ENCODE measurements at regions not wholly inside any gene's neighbourhood (a gene's known extent, or its start where the extent isn't known, plus 50 kb on each side); places are given as distances from the start of the nearest gene placed in this dataset.

DNA sequence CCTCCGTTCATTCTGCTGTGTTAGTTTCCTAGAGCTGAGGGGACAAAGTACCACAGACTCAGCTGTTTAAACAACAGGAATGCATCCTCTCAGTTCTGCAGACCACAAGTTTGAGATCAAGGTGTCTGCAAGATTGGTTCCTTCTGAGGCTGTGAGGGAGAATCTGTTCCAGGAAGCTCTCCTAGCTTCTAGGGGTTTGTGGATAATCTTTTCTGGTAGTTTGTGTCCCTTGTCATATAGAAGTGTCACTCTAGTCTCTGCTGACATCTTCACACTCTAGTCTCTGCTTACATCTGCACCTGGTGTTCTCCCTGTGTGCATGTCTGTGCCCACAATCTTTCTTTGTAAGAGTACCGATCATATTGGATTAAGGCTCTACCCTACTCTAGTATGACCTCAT, 581.8 kb downstream of the RNF144A start:
- no peaks in the 10 kb centered on the region for H3K4me1 Mint-ChIP-seq
- no peak overlapping the region for H3K27ac Mint-ChIP-seq
- H3K27me3 Mint-ChIP-seq: no peaks in the 10 kb centered on the region
- POLR2A ChIA-PET: no interaction called here
- CTCF ChIA-PET: no interaction called here
- intact Hi-C loops (cut with micrococcal nuclease): no loop called here
- H3K36me3 Mint-ChIP-seq (ENCODE audit: low read depth): no peaks in the 10 kb centered on the region
- ATAC-seq (ENCODE audit: low read depth) (no peak), DNase-seq (no peak)
- TF ChIP-seq, protein P1, sequence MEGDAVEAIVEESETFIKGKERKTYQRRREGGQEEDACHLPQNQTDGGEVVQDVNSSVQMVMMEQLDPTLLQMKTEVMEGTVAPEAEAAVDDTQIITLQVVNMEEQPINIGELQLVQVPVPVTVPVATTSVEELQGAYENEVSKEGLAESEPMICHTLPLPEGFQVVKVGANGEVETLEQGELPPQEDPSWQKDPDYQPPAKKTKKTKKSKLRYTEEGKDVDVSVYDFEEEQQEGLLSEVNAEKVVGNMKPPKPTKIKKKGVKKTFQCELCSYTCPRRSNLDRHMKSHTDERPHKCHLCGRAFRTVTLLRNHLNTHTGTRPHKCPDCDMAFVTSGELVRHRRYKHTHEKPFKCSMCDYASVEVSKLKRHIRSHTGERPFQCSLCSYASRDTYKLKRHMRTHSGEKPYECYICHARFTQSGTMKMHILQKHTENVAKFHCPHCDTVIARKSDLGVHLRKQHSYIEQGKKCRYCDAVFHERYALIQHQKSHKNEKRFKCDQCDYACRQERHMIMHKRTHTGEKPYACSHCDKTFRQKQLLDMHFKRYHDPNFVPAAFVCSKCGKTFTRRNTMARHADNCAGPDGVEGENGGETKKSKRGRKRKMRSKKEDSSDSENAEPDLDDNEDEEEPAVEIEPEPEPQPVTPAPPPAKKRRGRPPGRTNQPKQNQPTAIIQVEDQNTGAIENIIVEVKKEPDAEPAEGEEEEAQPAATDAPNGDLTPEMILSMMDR (IDR thresholded peaks at IDR 0.05): no peak
- H3K9me3 Mint-ChIP-seq: peaks cover 2% of the 10 kb centered on the region
- H3K4me3 Mint-ChIP-seq: no peak overlapping the region

DNA sequence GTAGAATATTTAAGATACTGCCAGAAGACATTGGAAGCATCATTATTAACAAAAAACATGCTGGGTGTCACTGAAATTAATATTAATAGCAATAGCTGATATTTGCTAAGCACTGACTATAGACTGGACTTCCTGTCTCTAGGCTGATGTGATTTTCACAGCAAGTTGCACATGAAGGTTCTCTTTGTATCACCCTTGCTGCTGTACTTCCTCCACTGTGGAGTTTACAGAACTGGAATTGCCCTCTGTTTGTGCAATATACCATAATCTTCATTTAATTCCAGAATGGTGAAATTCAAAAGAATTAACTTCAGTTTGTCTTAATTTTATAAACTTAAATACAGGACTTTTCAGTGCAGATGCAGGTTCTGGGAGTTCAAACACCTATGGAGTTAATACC, 585.1 kb downstream of the RNF144A start:
- ChIA-PET POLR2A (no interaction called here), CTCF (no interaction called here)
- TF ChIP-seq, protein P1 (IDR thresholded peaks at IDR 0.05): no peak
- no peak for ATAC-seq (ENCODE audit: low read depth)
- DNase-seq: no peak
- no peaks in the 10 kb centered on the region for H3K36me3 Mint-ChIP-seq (ENCODE audit: low read depth)
- H3K9me3 Mint-ChIP-seq: no peaks in the 10 kb centered on the region
- intact Hi-C loops (cut with micrococcal nuclease): no loop called here
- H3K27ac Mint-ChIP-seq: no peak overlapping the region
- no peak overlapping the region for H3K4me3 Mint-ChIP-seq
- H3K4me1 Mint-ChIP-seq: no peaks in the 10 kb centered on the region
- no peaks in the 10 kb centered on the region for H3K27me3 Mint-ChIP-seq

DNA sequence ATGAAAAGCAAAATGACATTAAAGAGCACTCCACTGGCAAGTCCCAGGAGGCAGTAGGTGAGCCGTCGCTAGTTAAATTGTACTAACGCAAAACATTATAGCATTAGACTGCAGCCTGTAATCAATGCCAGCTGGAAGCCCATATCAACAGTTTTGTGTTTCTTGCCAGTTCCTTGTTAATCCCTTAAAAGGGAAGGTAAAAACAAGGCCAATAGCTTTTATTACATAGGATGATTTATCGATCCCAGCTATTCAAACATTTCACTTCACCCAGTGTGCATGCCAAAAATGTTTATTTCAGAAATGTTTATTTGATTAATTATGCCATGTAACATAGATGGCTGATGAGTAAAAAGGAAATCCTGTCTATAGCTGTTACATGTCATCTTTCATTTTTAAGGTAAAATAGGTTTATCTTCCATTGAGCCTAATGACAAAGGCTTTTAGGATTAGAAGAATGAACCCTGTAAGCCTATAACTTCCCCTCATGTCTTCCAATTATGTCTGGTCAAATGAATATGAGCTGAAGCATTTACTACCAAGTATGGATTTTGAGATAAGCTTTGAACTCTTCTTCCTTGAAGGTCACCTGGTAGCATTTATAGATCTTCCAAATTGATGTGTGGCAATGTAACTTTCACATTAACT, 591.2 kb downstream of the RNF144A start:
- Mint-ChIP-seq H3K36me3 (ENCODE audit: low read depth) (no peaks in the 10 kb centered on the region), H3K27ac (no peak overlapping the region), H3K4me1 (no peaks in the 10 kb centered on the region), H3K9me3 (no peaks in the 10 kb centered on the region), H3K4me3 (no peak overlapping the region), H3K27me3 (no peaks in the 10 kb centered on the region)
- intact Hi-C loops (cut with micrococcal nuclease): no loop called here
- DNase-seq: no peak
- no peak for ATAC-seq (ENCODE audit: low read depth)
- ChIA-PET CTCF (no interaction called here), POLR2A (no interaction called here)
- TF ChIP-seq, protein P1 (IDR thresholded peaks at IDR 0.05): no peak

DNA sequence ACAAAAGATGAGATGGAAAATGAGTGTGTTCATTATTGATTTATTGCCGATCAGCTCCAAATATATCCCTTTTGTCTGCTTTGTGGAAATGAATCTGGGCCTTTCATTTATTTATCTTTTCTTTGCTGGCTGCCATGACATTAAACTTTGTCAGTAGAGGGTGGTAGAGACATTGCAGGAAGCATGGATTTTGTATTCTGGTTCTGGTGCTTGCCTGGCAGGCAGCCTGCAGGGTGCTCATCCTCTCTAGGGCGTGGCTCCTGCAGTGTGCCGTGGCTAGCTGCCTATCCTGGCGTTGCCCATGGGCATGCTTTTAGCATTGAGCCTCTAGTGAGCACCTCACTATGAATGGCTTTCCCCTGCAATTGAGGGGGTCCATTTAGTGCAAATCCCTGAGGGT, 593.1 kb downstream of the RNF144A start:
- POLR2A ChIA-PET: no interaction called here
- Mint-ChIP-seq H3K9me3 (no peaks in the 10 kb centered on the region), H3K27ac (no peak overlapping the region), H3K27me3 (no peaks in the 10 kb centered on the region), H3K4me1 (peaks cover 2% of the 10 kb centered on the region), H3K36me3 (ENCODE audit: low read depth) (no peaks in the 10 kb centered on the region), H3K4me3 (no peak overlapping the region)
- TF ChIP-seq, protein P1 (IDR thresholded peaks at IDR 0.05): no peak
- DNase-seq: no peak
- CTCF ChIA-PET: no interaction called here
- intact Hi-C loops (cut with micrococcal nuclease): no loop called here
- no peak for ATAC-seq (ENCODE audit: low read depth)

DNA sequence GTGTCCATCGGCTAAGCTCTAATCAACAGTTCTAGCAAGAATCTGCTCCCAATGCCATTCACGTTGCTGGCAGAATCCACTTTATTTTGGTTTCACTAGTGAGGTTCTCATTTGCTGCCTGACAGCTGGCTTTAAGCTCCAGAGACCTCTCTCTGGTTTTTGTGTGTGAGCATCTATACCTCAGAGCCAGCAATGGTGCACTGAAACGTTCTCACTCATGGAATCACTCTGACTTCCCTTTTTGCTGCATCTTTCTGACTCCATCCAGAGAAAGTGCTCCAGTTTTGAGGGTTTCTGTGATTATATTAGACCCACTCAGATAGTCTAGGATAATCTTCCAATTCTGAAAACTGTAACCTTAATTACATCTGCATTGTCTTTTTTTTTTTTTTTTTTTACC, 596.6 kb downstream of the RNF144A start:
- no peaks in the 10 kb centered on the region for H3K27me3 Mint-ChIP-seq
- H3K9me3 Mint-ChIP-seq: no peaks in the 10 kb centered on the region
- no peak overlapping the region for H3K27ac Mint-ChIP-seq
- H3K4me3 Mint-ChIP-seq: no peak overlapping the region
- POLR2A ChIA-PET: no interaction called here
- intact Hi-C loops (cut with micrococcal nuclease): no loop called here
- DNase-seq (no peak), ATAC-seq (ENCODE audit: low read depth) (no peak)
- TF ChIP-seq, protein P1 (IDR thresholded peaks at IDR 0.05): no peak
- CTCF ChIA-PET: no interaction called here
- peaks cover 4% of the 10 kb centered on the region for H3K4me1 Mint-ChIP-seq
- no peaks in the 10 kb centered on the region for H3K36me3 Mint-ChIP-seq (ENCODE audit: low read depth)

Measured in activated B cell treated with CpG ODN at 0.5 μM for 24 hours (primary cell).